Myocyte (in vitro differentiated cells): ENCODE measurements at regions not wholly inside any gene's neighbourhood (a gene's known extent, or its start where the extent isn't known, plus 50 kb on each side); places are given as distances from the start of the nearest gene placed in this dataset.
A peak's percentile ranks its signal among the peaks of the same experiment; 100 is the strongest.

Experiments used
- DNase-seq: peaks from one replicate; pipeline ENCODE4 v3.0.0-alpha.2; 2012; ENCODE audit warnings: low read depth

DNA sequence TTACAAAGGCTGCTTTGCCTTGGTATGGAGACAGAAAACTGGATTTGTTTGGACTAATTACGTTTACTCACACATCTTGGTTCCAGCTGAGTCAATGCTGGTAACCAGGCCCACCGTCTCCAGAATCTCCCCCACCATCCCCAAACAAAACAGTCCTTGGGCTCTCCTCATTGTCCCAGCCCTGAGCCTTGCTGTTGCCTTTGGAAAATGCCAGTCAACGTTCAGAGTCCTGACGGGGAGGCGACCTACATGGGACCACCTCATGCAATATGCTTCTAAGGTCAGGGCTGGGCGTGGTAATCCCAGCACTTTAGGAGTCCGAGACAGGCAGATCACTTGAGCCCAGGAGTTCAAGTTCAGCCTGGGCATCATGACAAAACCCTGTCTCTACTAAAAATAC is 85.2 kb upstream of the IQSEC1 start:
- no peak for DNase-seq

DNA sequence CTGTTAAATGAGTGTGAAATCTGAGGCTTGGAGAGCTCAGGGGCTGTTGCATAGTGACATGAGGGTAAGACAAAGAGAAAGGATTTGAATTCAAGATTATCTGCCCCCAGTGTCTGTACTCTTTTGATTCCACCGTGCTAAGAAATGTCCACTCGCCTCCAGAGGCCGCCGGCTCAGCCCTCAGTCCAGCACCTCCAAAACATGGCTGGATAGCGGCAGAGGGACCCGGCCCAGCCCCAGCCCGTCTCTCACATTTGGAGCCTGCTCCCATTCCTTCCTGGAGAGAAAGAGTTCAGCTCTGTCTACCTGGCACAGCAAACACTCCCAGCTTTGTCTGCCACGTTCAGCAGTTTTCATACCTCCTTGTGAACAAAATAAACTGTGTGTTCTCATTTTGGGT is 84.8 kb upstream of the IQSEC1 start:
- no peak for DNase-seq

- DNase-seq = peak; percentile 13
Measured at GRCh38 chr3:13152826-13153710, 79.8 kb upstream of the IQSEC1 start.

DNA sequence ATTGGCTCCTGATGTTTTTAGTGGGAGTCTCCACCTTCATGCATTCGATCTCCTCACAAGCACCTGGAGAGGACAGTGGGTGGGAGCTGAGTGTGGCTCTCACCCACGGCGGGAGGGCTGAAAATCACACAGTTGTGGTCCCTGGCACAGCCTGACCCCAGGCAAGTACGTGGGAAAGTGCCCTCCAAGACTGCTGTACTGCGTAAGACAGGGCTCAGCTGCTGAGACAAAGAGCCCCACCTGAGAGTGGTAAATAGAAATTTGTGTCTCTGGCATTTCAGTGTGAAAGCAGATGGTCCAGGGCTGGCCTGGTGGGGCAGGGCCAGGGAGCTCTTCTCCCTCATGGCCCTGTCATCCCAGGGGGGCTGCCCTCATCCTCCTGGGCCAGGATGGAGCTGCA is 77.4 kb upstream of the IQSEC1 start:
- no peak for DNase-seq

DNA sequence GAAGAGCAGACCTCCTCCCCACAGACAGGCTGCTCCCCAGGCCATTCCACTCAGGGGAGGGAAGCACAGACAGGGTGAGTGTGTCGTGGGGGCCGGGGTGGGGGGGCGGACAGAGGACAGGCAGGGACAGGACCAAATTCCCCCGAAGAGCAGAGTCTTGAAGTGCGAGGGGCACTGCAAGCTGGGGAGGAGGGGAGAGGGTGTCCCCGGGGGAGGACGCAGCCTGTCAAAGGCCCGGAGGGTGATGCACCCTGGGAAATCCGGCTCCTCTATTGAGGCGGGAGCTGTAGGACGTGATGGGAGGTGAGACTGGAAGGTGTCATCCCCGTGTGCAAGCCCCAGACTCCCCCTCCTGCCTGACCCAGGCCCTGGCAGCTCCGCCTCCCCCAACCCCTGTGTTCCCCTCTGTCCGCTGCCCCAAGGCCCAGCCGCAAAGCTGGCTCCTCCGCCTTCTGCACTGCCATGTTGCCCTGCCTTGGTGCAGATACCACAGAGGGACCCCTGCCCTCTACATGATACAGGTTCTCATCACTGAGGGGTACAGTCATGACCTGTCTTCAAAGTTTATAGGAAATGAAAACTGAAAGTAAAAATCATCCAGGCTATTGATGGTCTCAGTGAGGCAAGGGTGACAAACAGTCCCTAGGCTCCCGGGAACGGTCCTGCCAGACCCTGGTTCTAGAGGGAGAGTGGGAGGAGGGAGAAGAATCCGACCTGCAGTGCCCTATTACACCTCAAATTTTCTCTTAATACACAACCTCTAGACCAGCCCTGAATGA is 76.3 kb upstream of the IQSEC1 start:
- DNase-seq = no peak

DNA sequence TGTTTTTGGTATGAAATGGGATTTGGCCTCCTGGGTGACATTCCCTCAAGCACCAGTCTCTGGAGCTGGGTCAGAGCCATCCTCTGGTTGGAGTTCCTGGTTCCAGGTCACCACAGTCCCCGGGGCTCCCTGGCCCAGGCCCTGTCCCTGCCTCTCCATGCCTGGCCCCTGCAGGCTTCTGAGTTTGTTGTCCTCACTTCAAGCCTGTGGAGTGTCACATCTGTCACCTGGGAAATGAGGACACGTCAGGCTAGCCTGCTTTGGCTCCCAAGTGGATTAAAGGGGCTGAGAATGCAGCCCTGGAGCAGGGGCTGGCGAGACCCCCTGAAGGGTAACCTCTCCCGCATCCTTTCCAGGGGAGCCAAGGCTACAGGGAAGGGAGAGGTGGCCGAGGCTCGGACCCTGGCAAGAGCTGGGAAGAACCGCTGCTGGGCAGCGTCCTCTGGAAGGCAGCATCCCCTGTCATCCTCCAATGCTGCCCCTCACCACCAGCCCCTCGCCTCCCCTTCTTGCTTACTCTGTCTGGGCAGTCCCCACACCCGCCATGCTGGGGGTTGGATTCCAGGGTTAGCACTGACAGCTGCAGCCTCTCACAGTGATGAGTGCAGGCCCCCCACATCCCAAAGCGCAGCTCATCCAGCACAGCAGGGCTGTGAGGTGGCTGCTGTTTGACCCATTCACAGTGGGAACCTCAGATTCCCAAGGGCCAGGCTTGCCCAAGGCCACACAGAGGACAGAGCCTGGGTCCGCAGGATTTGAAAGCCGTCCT is 75.5 kb upstream of the IQSEC1 start:
- DNase-seq = no peak

- DNase-seq = no peak
Measured at GRCh38 chr3:13148126-13148525, 74.9 kb upstream of the IQSEC1 start.

GRCh38 chr3:13147344-13147743 is 74.1 kb upstream of the IQSEC1 start:
- no peak for DNase-seq

- DNase-seq = no peak
Measured at GRCh38 chr3:13146643-13147143, 73.5 kb upstream of the IQSEC1 start.

DNA sequence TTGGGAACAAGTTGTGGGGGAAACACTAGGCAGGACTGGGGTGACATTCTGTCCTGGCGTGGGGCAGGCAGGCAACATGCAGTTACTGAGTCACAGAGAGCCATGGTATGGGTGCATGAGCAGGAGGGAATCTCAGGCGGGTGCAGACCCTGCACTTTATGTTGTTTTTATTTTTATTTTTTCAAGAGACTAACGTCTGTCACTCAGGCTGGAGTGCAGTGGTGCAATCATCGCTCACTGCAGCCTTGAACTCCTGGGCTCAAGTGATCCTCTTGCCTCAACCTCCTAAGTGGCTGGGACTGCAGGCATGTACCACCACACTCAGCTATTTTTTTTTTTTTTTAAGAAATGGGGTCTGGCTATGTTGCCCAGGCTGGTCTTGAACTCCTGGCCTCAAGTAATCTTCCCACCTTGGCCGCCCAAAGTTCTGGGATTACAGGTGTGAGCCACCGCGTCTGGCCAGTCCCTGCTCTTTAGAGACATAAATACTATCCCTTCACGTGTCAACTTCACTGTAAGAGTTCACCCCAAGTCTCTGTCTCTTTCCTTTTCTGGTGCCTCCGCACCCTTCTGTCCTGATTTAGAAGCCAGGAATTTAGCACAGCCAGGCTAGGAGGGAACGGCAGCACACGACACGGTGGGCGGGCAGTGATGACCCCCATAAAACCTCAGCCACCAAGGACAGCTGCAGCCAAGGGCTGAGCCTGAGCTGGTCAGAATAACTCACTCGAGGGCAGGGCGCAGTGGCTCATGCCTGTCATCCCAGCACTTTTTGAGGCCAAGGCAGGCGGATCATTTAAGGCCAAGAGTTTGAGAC is 72.8 kb upstream of the IQSEC1 start:
- peak; percentile 27 for DNase-seq

- DNase-seq = no peak
Measured at GRCh38 chr3:13145131-13145825, 72.0 kb upstream of the IQSEC1 start.

GRCh38 chr3:13144163-13145023 is 71.2 kb upstream of the IQSEC1 start:
- peak; percentile 18 for DNase-seq

DNA sequence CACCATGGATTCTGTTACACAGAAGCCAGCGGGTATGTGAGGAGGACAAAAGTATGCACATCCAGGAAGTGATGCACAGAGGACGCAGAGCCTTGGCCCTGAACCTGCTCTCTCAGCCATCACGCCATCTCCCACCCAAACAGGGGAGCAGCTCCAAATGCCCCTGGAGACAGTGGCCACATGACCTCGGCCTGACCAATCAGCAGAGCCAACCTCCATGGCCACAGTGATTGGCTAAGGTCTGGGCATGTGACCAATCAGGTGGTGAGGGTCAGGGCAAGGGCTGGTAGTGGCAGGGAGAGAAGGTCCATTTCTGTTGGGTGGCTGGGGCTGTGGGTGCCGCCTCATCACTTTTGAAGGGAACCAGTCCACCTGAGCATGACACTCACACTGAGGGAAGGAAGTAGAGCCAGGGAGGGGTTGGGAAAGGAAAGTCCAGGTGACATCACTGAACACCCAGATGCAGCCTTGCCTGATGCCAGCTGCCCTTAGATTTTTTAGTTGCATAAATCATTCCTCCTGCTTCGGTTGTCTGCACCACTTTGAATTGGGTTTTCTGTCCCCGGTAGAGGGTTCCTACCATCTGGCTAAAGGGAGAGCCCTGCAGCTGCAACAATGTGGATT is 70.3 kb upstream of the IQSEC1 start:
- no peak for DNase-seq

DNA sequence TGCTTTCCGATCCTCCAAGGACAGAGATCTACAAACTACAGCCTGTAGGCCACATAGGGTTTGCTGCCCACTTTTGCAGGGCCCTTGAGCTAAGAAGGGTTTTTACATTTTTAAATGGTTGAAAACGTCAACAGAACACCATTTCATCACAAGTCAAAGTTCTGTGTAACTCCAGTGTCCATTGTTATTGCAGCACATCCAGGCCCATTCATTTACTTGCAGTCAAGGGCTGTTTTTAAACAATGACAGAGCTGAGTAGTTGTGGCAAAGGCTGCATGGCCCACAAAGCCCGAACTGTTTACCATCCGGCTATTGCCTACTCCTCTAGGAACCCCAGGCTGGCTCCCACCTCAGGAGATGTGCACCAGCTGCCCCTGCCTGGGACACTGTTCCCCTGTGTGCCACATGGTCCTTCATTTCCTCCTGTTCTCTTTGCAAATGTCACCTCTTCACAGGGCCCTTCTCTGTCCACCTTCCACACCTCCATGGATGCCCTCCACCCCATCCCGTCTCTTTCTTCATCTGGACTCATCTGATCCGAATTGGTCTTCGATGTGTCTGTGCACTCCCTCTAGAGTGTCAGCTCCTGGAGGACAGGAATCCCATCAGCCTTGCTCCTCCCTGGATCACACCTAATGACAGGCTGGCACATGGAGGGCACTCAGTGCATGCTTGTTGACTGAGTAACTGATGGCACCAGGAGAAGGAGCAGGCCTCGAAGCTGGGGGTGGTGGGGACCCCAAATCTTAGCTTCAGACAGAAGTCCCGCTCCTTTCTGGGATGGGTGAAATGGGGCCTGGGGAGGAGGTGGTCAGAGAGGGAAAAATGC is 69.5 kb upstream of the IQSEC1 start:
- DNase-seq = no peak

- peak; percentile 38 for DNase-seq
Measured at GRCh38 chr3:13141991-13142412, 68.8 kb upstream of the IQSEC1 start.

DNA sequence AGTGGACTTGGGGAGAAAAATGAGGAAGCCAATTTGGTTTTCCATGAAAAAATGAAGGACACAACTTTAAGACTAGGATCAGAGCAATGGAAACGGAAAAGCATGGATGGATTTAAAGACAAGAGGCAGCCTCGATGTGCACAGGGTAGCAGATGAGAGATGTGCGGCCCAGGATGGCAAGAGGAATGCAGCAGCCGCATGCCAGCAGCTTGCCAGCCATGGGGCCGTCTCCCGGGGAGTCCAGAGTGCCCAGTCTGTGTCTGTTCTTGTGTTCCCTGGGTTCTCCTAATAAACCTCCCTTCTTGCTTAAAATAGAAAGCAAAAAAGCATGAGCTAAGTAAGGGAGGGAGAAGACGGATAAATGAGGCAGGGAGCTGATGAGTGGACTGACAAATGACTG is 68.0 kb upstream of the IQSEC1 start:
- no peak for DNase-seq

- DNase-seq = no peak
Measured at GRCh38 chr3:13140596-13140995, 67.4 kb upstream of the IQSEC1 start.
